ENCODE measurements at regions not wholly inside any gene's neighbourhood (a gene's known extent, or its start where the extent isn't known, plus 50 kb on each side); places are given as distances from the start of the nearest gene placed in this dataset.
"Not testable (repeated sequence)": the region's sequence is repeated elsewhere in the genome, so short reads cannot be mapped to it uniquely, and the experiment has no call there.

GRCh38 chr12:28097221-28097620, 93.0 kb upstream of the CCDC91 start:
- no peak for TF ChIP-seq CTCF (IDR thresholded peaks at IDR 0.05; ENCODE audit: low read depth, low read length)
- DNase-seq (ENCODE audit: extremely low read depth, low read depth): no peak

DNA sequence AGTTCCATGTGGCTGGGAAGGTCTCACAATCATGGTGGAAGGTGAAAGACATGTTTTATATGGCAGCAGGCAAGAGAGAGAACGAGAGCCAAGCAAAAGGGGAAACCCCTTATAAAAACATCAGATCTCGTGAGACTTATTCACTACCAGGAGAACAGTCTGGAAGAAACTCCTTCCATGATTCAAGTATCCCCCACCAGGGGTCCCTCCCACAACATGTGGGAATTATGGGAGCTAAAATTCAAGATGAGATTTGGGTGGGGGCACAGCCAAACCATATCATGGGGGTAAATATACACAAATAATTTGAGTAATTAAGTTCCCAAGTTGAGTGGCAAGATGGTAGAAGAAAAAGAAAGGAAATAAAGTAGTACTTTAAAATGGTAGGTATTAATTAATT, 91.0 kb upstream of the CCDC91 start:
- DNase-seq (ENCODE audit: extremely low read depth, low read depth): not testable (repeated sequence)

GRCh38 chr12:28099871-28100270, 90.4 kb upstream of the CCDC91 start:
- no peak for DNase-seq (ENCODE audit: extremely low read depth, low read depth)
- TF ChIP-seq CTCF (IDR thresholded peaks at IDR 0.05; ENCODE audit: low read depth, low read length): no peak

DNA sequence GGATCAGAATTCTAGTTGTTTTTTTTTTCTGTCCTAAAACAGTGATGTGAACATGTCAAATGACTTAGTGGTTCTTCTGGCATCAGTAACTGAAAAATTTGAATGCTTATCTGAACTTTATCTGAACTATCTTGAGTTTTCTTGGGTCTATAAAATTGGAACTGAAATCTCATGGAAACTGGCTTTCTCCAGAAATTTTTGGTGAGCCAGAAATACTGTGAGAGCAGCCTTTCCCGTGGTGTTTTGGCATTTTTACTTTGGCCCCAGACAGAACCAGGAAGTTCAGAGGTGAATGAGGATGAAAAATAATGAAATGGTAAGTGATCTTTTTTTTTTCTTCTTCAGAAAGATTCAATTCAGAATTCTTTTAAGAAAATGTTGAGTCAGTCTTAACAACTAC, 89.5 kb upstream of the CCDC91 start:
- DNase-seq (ENCODE audit: extremely low read depth, low read depth): no peak
- no peak for TF ChIP-seq CTCF (IDR thresholded peaks at IDR 0.05; ENCODE audit: low read depth, low read length)

- no peak for TF ChIP-seq CTCF (IDR thresholded peaks at IDR 0.05; ENCODE audit: low read depth, low read length)
- no peak for DNase-seq (ENCODE audit: extremely low read depth, low read depth)
Observed at GRCh38 chr12:28104316-28104715, 85.9 kb upstream of the CCDC91 start.

DNA sequence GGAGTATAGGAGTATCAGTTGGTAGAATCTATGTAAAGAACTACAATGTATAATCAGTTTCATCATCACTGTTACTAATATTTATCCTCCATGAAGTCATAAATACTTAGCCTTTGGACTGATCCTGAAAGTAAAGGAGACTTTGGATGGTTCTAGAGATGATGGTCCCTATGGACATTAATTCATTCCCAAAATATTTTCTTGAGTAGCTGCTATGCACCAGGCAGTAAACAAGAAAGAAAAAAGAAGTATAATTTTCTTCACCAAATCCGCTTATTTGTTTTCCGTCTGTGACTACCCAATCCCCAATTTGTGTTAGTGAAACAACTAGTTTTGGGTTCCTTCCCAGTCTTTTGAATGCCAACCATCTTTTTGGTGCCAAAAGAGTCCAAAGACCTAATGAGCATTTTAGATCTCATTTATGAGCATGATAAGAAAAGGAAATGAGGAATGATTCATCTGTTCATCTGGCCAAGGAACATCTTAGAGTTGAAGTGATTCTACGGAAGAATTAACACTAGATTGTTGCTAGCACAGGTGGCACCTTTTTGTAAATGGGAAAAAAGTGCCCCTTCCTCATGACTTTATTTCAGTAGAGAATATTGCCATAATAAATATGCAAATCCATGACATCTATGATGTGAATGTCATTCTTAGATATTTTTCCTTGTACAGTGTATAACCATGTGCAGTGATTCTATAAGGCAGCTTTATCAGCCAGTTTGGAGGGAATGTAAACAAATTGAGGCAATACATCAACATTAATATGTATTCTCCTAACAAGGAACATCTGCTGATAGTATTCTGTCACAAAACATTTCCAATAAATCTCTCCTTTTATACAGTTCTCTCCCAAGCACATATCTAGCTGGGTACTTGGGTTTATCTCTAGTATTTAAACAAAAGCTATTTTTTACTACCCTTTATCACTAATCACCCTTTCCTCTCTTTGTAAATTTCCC, 85.1 kb upstream of the CCDC91 start:
- DNase-seq (ENCODE audit: extremely low read depth, low read depth): no peak
- no peak for TF ChIP-seq CTCF (IDR thresholded peaks at IDR 0.05; ENCODE audit: low read depth, low read length)

DNA sequence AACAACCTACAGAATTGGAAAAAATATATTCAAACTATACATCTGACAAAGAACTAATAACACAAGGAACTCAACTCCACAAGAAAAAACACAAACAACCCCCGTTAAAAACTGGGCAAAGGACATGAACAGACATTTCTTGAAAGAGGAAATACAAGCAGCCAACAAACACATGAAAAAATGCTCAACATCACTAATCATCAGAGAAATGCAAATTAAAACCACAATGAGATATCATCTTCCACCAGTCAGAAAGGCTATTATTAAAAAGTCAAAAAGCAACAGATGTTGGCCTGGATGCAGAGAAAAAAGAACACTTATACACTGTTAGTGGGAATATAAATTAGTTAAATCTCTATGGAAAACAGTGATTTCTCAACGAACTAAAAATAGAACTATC, 82.6 kb upstream of the CCDC91 start:
- TF ChIP-seq CTCF (IDR thresholded peaks at IDR 0.05; ENCODE audit: low read depth, low read length): no peak
- no peak for DNase-seq (ENCODE audit: extremely low read depth, low read depth)

DNA sequence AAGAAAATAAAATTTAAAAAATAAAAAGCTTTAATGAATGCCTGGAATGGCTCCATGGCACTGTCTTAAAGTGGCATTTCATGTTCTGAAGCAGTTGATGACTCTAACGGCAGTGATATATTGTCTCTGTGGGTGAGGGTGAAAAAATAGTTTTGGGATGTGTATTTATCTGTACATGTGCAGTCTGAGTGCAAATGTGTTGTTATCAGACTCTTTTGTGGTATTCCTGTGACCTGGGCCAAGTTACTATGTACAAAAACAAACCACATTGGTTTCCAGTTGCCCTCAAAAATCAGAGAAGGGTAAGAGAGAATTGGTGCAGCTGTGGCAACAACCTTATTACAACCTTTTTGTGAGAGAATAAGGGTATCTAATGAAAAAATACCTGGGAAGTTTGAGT, 81.7 kb upstream of the CCDC91 start:
- no peak for TF ChIP-seq CTCF (IDR thresholded peaks at IDR 0.05; ENCODE audit: low read depth, low read length)
- no peak for DNase-seq (ENCODE audit: extremely low read depth, low read depth)

Measured in AG09319 (cell line).